ENCODE measurements at regions not wholly inside any gene's neighbourhood (a gene's known extent, or its start where the extent isn't known, plus 50 kb on each side); places are given as distances from the start of the nearest gene placed in this dataset.

DNA sequence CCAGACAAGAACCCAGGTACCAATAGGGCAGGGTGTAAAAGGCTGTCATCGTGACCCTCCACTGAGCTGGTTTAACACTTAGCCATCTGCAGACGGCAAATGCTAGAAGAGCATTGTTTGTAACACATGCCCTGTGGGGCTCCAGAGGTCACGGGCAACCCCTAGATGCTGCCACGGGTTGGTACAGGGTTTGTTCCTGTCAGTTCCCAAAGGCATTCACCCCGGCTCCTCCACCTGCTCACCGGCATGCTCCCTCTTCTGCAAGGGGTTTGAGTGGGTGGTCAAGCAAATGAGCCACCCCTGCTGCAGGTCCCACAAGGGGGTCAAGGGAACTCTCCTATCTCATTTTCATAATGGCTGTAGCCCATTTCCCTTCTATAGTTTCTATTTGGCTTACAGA is 229.3 kb downstream of the ZPLD1 start:
- DNase-seq (ENCODE audit: low spot score) (no peak), ATAC-seq (ENCODE audit: insufficient number of reproducible peaks, low FRiP score, low read depth) (no peak)
- no peaks in the 10 kb centered on the region for H3K9me3 ChIP-seq
- H3K36me3 ChIP-seq, result no peaks in the 10 kb centered on the region
- H3K4me3 ChIP-seq, result no peak overlapping the region
- TF ChIP-seq, protein P1, sequence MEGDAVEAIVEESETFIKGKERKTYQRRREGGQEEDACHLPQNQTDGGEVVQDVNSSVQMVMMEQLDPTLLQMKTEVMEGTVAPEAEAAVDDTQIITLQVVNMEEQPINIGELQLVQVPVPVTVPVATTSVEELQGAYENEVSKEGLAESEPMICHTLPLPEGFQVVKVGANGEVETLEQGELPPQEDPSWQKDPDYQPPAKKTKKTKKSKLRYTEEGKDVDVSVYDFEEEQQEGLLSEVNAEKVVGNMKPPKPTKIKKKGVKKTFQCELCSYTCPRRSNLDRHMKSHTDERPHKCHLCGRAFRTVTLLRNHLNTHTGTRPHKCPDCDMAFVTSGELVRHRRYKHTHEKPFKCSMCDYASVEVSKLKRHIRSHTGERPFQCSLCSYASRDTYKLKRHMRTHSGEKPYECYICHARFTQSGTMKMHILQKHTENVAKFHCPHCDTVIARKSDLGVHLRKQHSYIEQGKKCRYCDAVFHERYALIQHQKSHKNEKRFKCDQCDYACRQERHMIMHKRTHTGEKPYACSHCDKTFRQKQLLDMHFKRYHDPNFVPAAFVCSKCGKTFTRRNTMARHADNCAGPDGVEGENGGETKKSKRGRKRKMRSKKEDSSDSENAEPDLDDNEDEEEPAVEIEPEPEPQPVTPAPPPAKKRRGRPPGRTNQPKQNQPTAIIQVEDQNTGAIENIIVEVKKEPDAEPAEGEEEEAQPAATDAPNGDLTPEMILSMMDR (IDR thresholded peaks at IDR 0.05), result no peak
- no peaks in the 10 kb centered on the region for H3K4me1 ChIP-seq (ENCODE audit: control insufficient read depth in 1 of 2, low read depth in 2 of 2)
- no peaks in the 10 kb centered on the region for H3K27me3 ChIP-seq (replicated peaks; ENCODE audit: insufficient read depth)
- H3K27ac ChIP-seq, result no peak overlapping the region

DNA sequence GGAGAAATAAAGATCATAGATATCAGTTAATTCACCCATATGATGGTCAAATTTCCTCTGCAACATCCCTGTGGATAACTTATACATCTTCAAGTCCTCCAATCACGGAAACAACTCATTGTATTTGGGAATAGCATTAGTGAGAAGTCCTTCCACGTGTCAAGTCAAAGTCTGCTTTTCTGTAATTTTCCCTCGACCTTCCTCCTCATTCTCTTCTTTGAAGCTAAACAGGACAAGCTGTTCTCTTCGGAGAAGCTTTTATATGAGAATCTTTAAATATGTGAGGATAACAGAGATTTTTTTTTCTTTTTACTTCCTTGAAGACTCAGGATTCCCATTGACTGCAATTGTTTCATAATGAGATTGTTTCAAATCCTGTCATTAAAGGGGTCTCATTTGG is 230.4 kb downstream of the ZPLD1 start:
- ATAC-seq (ENCODE audit: insufficient number of reproducible peaks, low FRiP score, low read depth) (no peak), DNase-seq (ENCODE audit: low spot score) (no peak)
- H3K9me3 ChIP-seq, result no peaks in the 10 kb centered on the region
- H3K36me3 ChIP-seq, result no peaks in the 10 kb centered on the region
- no peak overlapping the region for H3K27ac ChIP-seq
- no peaks in the 10 kb centered on the region for H3K4me1 ChIP-seq (ENCODE audit: control insufficient read depth in 1 of 2, low read depth in 2 of 2)
- H3K27me3 ChIP-seq (replicated peaks; ENCODE audit: insufficient read depth), result no peaks in the 10 kb centered on the region
- TF ChIP-seq, protein P1 (IDR thresholded peaks at IDR 0.05), result no peak
- no peak overlapping the region for H3K4me3 ChIP-seq

- Histone ChIP-seq H3K36me3 (no peaks in the 10 kb centered on the region), H3K4me3 (no peak overlapping the region), H3K4me1 (ENCODE audit: control insufficient read depth in 1 of 2, low read depth in 2 of 2) (no peaks in the 10 kb centered on the region), H3K27ac (no peak overlapping the region), H3K9me3 (no peaks in the 10 kb centered on the region), H3K27me3 (replicated peaks; ENCODE audit: insufficient read depth) (no peaks in the 10 kb centered on the region)
- TF ChIP-seq, protein P1 (IDR thresholded peaks at IDR 0.05), result no peak
- no peak for ATAC-seq (ENCODE audit: insufficient number of reproducible peaks, low FRiP score, low read depth)
- no peak for DNase-seq (ENCODE audit: low spot score)
These were observed 233.4 kb downstream of the ZPLD1 start for GRCh38 chr3:102668247-102668646.

DNA sequence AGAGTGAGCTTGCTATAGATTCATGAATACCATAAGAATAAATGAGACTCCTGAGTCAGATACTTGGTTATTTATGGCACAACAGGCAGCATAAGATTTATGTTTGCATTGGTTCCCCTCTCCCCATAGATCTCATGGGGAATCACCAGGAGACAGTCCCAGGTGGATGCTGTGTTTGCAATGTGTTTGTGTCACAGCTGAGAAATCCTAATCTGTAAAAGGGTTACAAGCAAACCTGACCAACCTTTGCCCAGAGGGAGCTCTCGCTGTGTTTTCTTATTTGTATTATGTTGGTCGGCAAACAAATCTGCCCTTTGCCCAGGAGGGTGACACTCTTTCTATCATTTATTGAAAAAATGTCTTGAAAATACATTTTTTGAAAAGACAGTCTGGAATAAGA is 236.2 kb downstream of the ZPLD1 start:
- no peaks in the 10 kb centered on the region for H3K27me3 ChIP-seq (replicated peaks; ENCODE audit: insufficient read depth)
- no peaks in the 10 kb centered on the region for H3K9me3 ChIP-seq
- no peak overlapping the region for H3K4me3 ChIP-seq
- TF ChIP-seq, protein P1 (IDR thresholded peaks at IDR 0.05), result no peak
- no peaks in the 10 kb centered on the region for H3K4me1 ChIP-seq (ENCODE audit: control insufficient read depth in 1 of 2, low read depth in 2 of 2)
- DNase-seq (ENCODE audit: low spot score) (no peak), ATAC-seq (ENCODE audit: insufficient number of reproducible peaks, low FRiP score, low read depth) (no peak)
- no peak overlapping the region for H3K27ac ChIP-seq
- no peaks in the 10 kb centered on the region for H3K36me3 ChIP-seq

GRCh38 chr3:102672305-102672704 is 237.5 kb downstream of the ZPLD1 start:
- Histone ChIP-seq H3K36me3 (no peaks in the 10 kb centered on the region), H3K27me3 (replicated peaks; ENCODE audit: insufficient read depth) (no peaks in the 10 kb centered on the region), H3K27ac (no peak overlapping the region), H3K4me3 (no peak overlapping the region), H3K9me3 (no peaks in the 10 kb centered on the region), H3K4me1 (ENCODE audit: control insufficient read depth in 1 of 2, low read depth in 2 of 2) (no peaks in the 10 kb centered on the region)
- ATAC-seq (ENCODE audit: insufficient number of reproducible peaks, low FRiP score, low read depth), result no peak
- TF ChIP-seq, protein P1 (IDR thresholded peaks at IDR 0.05), result no peak
- DNase-seq (ENCODE audit: low spot score), result no peak

All from thoracic aorta (tissue), 2 donors.